ENCODE measurements at regions not wholly inside any gene's neighbourhood (a gene's known extent, or its start where the extent isn't known, plus 50 kb on each side); places are given as distances from the start of the nearest gene placed in this dataset.

DNA sequence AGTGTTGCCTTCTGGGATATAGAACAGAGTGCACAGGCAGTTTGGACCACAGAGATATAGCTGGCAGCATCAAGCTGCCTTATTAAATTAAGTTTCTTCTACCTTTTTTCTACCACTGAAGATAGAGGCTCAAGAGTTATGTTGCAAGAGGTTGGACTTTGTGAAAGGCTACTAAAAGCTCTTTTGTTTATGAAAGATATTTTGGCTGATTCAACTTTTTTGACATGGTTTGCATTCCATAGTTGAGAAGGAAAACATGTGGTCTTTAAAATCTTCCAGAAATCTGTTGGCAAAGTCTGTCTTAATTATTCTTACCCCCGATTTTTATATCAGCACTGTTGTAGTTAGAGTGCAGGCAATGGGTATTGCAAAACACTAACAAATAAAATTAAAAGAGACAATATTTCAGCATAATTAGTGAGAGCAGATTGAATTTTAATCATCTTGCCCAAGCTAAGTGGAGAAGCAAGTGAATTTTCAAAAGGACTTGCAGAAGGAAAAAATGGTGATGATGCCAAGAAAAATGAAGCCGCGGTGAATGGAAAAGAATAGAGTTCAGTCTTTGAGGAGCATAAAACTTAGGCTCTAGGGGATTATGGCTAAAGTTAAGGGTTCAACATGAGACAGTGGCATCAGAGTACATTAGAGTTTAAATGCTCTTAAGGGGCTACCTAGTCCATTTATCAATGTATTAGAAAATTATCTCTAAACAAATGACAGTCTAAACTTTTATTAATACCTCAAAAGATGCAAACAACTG is 450.9 kb upstream of the CNTNAP2 start:
- no peak for DNase-seq

- no peak for DNase-seq
Measured at GRCh38 chr7:145655666-145656065, 460.9 kb upstream of the CNTNAP2 start.

DNA sequence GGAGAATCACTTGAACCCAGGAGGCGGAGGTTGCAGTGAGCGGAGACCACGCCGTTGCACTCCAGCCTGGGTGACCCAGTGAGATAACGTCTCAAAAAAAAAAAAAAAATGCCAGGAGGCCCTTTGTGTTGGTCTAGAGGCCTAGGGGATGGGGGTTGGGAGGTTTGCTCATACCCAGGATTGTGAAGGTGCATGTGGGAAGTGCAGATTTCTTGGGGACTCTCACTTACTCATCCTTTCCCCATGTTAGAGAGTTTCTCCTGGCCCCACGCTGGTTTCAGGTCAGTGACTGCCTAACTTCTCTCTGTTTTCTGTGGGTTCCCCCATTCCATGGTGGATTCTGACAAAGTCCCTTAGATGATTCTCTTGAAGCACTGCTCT is 471.5 kb upstream of the CNTNAP2 start:
- no peak for DNase-seq

- DNase-seq = no peak
Measured at GRCh38 chr7:145644426-145645134, 472.0 kb upstream of the CNTNAP2 start.

GRCh38 chr7:145643981-145644380 is 472.6 kb upstream of the CNTNAP2 start:
- no peak for DNase-seq

- DNase-seq = no peak
Measured at GRCh38 chr7:145633513-145633912, 483.1 kb upstream of the CNTNAP2 start.

GRCh38 chr7:145624618-145625017 is 492.0 kb upstream of the CNTNAP2 start:
- DNase-seq = no peak

- no peak for DNase-seq
Measured at GRCh38 chr7:145605963-145606362, 510.6 kb upstream of the CNTNAP2 start.

GRCh38 chr7:145599376-145599775 is 517.2 kb upstream of the CNTNAP2 start:
- no peak for DNase-seq

DNA sequence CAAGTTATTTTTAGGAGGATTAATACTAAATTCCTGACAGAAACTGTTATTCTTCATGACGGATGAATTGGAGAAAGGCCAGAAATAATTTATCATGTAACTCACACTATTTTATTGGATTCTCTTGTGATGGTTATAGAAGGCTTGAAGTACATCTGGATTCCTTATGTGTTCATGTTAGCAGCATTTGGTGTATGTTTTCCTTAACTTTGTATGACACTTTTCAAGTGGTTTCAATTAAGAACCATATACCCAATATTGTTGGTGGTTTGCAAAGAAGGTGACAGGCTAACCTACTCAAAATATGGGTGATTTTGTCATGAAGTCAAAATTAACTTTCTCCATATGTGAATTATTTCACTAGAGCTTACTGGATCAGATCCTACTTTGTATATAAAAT is 532.2 kb upstream of the CNTNAP2 start:
- no peak for DNase-seq

GRCh38 chr7:145582742-145583303 is 533.8 kb upstream of the CNTNAP2 start:
- DNase-seq = no peak

DNA sequence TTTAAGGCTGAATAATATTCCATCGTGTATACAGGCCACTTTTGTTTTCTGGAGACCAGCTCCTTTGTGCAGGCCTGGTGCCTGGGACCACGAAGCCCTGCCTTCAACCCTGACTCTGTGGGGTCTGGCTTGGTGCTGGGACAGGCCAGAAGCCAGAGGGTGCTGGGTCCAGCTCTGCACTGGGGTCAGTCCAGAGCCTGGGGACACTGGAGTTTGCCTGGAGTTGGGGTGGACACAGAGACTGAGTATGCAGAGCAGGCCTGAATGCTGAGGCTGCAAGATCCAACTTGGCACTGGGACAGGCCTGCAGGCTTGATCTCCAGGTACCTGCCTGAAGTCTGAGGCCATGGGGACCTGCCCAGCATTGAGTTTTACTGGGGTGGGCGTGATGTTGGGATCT is 558.8 kb upstream of the CNTNAP2 start:
- no peak for DNase-seq

- DNase-seq = no peak
Measured at GRCh38 chr7:145543242-145543641, 573.4 kb upstream of the CNTNAP2 start.

- DNase-seq = no peak
Measured at GRCh38 chr7:145539910-145540309, 576.7 kb upstream of the CNTNAP2 start.

GRCh38 chr7:145534301-145534700 is 582.3 kb upstream of the CNTNAP2 start:
- no peak for DNase-seq

DNA sequence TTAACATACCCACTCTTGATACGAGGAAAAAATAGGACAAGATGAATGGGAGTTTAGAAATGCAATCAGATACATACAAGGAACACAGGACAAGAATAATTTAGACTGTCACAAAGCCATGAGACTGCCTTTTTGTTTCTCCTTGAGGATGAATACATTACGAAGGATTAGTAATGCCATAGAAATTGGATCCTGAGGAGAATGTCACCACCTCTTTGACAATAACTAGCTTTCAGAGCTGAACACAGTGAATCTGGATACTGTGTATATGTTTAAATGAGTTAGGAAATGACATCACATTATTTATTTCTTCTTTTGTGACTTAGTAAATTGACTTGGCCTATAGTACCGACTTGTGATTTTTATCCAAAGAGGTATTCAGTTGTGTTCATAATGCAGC is 596.3 kb upstream of the CNTNAP2 start:
- DNase-seq = no peak

DNA sequence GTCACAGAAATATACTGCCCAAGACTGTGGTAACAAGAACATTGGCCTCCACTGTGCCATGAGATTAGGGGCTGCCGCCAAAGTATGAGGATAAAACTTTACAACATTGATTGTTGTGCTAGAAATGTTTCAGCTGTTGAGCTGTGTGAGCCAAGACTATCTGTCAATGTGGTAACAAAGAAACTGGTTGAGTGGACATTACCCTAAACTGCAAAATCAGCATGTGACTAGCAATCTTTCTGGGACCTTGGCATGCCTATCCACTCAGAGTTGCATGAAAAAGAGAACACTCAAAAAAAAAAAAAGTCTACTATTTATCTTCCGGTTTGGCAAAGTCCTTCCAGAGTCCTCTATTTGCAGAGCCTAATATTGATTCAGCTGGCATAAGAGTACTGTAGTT is 605.6 kb upstream of the CNTNAP2 start:
- no peak for DNase-seq

- no peak for DNase-seq
Measured at GRCh38 chr7:145497911-145498525, 618.6 kb upstream of the CNTNAP2 start.

DNA sequence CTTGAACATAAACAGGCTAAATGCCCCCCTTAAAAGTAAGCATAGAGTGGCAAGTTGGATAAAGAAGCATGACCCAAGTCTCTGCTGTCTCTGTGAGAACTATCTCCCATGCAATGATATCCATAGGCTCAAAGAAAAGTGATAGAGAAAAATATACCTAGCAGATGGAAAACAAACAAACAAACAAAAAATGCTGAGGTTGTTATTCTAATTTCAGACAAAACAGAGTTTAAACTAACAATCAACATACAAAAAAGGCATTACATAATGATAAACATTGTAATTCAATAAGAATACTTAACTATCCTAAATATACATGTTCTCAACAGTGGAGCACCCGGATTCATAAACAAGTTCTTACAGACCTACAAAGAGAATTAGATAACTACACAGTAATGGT is 626.2 kb upstream of the CNTNAP2 start:
- no peak for DNase-seq

DNA sequence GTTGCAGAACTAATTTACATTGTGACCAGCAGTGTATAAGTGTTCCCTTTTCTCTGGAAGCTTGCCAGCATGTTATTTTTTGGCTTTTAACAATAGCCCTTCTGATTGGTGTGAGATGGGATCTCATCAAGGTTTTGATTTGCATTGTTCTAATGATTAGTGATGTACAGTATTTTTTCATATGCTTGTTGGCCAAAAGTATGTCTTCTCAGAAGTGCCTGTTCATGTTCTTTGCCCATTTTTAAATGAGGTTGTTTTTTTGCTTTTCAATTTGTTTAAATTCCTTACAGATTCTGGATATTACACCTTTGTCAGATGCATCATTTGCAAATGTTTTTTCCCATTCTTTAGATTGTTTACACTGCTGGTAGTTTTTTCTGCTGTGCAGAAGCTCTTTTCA is 627.0 kb upstream of the CNTNAP2 start:
- no peak for DNase-seq

DNA sequence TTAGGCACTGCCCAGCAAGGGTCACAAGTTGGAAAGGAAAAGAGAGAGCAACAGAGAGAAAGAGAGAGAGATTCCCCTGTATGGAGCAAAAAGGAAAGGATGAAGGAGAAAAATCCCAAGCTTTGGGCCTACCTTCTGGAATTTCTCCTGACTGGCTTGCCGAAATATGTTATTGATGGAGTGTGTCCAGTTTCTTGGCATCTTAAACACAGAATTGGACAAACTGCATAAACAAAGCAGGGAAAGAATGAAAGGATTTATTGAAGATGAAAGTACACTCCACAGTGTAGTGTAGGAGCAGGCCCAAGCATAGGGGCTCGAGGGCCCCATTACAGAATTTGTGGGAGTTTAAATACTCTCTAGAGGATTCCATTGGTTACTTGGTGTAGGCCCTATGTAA is 627.8 kb upstream of the CNTNAP2 start:
- DNase-seq = no peak

DNA sequence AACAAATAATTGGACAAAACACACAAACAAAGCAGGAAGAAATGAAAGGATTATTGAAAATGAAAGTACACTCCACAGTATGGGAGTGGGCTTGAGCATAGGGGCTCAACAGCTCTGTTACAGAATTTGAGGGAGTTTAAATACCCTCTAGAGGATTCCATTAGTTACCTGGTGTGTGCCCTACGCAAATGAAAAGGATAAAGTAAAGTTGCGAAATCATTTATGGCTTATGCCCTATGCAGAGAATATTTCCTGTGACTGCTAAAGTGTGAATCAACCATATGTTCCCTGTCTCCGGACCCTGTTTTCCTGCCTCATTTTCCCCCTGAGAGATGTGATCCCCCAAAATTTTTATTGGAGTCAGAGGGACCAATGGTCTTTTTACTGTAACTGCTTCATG is 634.6 kb upstream of the CNTNAP2 start:
- DNase-seq = no peak
